HG03280 (cell line): ENCODE measurements at regions not wholly inside any gene's neighbourhood (a gene's known extent, or its start where the extent isn't known, plus 50 kb on each side); places are given as distances from the start of the nearest gene placed in this dataset.
"Not testable (repeated sequence)": the region's sequence is repeated elsewhere in the genome, so short reads cannot be mapped to it uniquely, and the experiment has no call there.

Experiments
- ATAC-seq: cut with Tn5 transposase; IDR thresholded peaks from one replicate; pipeline ENCODE4 v1.9.1; 2021; ENCODE audit warnings: mild to moderate bottlenecking, moderate library complexity; ENCODE audit not compliant: unreplicated experiment

- ATAC-seq: no peak
These were observed 141.6 kb upstream of the RIOK3 start for GRCh38 chr18:23311351-23312121.

DNA sequence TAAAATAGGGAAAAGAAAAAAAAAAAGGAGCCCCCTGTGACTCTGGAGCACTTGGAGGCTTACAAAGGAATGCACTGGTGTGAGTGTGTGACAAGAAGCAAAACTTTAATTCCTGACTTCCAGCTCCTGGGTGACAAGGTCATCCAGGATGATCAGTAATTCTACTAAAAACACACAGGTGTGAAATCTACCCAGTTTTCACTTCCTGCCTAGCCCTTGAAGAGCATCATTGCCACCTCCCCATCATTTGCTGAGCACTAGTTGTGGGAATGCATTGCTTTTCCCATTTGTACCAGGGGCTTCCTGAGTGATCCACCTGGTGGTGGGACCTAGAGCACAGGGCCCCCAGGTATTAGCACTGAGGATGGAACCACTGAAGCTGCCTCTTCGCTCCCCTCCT, 139.7 kb upstream of the RIOK3 start:
- no peak for ATAC-seq

GRCh38 chr18:23314672-23315071, 138.4 kb upstream of the RIOK3 start:
- ATAC-seq: no peak

DNA sequence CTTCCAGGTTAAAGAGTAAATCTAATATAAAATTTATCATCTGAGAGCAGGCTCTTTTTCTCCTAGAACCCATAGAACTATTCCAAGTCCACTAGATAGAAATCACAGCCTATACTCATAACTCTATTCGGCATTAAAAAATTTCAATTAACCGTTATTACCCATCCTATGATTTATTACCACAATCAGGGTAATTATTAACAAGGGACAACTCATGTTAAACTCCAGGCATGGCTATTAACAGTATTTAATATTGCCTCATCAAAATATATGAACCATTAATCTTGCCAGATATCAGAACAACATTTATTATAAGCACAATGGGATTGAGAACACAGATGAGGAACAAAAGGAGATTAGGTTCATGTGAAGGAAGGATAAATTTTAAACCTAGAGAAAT, 136.8 kb upstream of the RIOK3 start:
- no peak for ATAC-seq

DNA sequence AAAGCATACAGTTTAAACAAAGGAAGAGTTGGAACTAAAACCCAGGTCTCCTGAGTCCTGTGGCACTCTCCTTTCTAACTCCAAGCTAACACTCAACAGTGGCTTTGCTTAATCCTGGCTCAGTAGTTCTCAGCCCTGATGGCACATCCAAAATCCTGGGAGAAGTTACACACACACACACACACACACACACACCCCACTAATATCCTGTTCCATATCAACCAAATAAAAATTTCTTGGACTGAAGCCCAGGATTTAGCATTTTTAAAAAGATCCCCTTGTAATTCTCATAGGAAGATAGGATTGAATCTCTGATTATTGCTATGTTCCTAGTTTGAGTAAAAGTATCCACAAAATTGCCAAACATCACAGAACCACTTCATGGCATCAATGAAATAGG, 136.1 kb upstream of the RIOK3 start:
- no peak for ATAC-seq

DNA sequence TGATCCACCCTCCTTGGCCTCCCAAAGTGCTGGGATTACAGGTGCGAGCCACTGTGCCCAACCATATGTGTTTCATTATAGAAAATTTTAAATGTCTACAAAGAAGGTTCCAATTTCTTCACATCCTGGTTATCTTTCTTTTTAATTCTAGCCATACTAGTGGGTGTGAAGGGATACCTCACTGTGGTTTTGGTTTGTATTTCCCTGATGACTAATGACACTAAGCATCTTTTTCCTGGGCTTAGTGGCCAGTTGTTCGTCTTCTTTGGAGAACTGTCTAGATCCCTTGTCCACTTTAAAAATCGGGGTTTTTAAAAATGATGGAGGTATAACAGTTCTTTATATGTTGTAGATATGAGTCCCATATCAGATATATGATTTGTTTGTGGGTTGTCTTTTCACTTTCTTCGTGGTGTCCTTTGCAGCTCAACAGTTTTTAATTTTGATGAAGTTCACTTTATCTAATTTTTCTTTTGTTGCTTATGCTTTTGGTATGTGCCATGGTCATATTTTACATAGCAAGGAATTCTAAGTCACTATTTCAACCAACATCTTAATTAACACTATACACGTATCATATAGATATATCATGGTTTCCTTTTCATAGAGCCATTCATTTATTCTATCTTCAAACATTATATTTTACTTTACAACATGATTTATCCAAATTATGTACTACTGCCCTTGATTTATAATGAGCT, 135.0 kb upstream of the RIOK3 start:
- ATAC-seq: no peak

DNA sequence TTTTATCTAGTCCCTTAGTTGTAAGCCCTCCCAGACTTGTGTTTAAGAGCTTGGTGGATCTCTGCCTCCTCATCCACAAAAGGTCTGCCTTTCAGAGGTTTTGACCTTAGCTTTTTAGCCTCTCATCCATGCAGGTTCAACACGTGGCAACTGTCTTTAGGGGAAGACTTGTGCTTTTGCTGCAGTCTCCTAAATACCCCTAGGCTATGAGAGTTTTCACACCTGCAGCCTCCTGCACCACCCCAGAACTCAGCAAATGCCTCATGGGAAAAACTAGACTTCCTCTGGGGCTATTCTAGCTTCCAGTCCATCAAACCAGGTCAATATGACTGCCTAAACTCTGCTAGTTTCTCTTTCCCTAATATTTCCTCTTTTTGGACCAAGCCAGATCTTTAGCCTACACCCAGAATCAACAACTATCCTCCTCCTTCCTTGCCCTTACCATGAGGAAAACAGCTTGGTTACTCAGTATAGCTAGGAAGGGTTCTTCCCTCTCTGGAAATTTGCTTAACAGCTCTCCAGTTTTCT, 132.3 kb upstream of the RIOK3 start:
- ATAC-seq: no peak

DNA sequence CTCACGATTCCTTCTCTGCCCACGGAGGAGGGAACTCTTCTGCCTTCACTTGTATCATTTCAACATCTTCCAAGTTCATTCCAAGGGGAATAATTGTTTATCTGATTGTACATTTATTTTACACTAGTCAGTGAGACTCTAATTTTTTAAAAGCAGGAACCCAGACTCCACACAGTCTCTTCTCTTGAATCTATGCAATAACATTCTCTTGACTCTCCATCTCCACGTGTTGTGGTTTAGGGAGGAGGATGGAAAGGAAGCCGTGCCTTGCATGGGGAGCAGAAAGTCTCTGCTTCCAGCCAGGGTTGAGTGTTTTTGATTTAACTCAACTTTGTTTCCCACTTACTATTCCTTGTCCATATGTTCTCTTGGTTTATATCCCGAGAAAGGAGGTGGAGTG, 131.1 kb upstream of the RIOK3 start:
- ATAC-seq: no peak

DNA sequence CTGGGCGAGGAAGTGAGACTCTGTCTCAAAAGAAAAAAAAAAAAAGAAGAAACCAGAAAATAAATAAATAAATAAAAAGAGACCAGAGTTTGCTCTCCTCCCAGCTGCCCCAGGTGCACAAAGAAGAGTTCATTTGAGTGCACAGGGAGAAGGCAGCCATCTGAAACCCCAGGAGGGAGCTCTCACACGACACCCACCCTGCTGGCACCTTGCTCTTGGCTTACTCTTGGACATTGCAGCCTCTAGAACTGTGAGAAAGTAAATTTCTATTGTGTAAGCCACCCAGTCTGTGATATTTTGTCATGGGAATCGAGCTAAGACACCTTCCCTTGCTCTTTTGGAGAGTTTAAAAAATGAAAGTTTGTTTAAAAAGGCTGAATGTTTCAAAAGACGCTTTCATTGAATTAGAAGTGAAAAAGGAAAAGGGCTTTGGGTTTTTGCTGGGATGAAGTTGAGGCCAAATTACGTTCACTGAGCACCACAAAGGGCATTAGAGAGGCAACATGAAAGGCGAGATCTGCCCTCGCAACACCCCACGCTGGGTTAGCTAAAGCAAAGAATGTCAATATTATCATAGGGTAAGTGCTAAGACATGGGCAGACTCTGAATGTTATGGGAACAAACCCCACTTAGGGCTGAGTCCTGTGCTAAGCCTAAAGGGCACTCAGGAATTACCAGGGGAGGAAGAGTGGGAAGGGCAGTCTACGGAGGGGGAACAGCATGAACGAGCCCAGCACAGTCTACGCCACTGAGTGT, 128.9 kb upstream of the RIOK3 start:
- no peak for ATAC-seq

GRCh38 chr18:23324861-23325260, 128.2 kb upstream of the RIOK3 start:
- no peak for ATAC-seq

DNA sequence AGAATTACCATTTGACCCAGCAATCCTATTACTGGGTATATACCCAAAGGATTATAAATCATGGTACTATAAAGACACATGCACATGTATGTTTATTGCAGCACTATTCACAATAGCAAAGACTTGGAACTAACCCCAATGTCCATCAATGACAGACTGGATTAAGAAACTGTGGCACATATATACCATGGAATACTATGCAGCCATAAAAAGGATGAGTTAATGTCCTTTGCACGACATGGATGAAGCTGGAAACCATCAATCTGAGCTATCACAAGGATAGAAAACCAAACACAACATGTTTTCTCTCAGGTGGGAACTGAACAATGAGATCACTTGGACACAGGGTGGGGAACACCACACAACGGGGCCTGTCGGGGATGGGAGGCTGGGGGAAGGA, 123.4 kb upstream of the RIOK3 start:
- ATAC-seq: not testable (repeated sequence)

DNA sequence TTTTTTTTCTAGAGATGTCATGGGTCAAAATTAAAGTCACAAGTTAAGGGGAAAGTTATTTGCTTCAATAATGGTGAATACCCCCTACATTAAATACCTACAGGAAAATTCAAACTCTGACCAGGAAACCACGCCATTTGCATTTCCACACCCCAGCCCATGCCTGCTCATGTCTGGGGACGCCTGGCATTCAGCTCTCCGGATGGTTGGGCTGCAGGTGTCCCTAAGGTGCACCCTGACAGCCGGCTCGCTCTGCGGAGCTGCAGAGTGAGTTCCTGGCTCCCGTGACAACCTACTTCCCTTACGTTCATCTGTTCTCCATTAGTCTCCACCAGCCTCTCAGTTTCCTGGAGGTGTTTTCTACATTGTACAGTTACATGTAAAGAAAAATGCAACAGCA, 122.7 kb upstream of the RIOK3 start:
- no peak for ATAC-seq

GRCh38 chr18:23331091-23331920, 121.8 kb upstream of the RIOK3 start:
- no peak for ATAC-seq

DNA sequence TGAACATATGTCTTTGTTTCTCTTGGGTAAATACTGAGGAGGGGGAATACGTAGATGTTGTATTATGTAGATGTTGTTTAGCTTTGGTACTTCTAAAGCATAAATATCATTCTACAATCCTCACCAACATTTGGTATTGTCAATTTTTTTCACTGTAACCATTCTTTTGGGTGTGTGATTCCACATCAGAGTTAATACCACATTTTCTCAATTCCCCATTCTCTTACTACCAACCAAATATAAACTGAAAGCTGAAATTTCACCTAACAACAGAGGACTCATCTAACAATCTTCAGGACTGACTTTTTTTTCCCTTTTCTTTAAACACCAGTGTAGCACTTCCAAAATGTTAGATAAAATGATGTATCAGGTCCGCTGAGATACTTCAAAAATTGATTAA, 120.7 kb upstream of the RIOK3 start:
- ATAC-seq: no peak

GRCh38 chr18:23333827-23334226, 119.3 kb upstream of the RIOK3 start:
- ATAC-seq: no peak

GRCh38 chr18:23334569-23334968, 118.5 kb upstream of the RIOK3 start:
- no peak for ATAC-seq

GRCh38 chr18:23336101-23336500, 117.0 kb upstream of the RIOK3 start:
- no peak for ATAC-seq

GRCh38 chr18:23337599-23338444, 115.3 kb upstream of the RIOK3 start:
- no peak for ATAC-seq

DNA sequence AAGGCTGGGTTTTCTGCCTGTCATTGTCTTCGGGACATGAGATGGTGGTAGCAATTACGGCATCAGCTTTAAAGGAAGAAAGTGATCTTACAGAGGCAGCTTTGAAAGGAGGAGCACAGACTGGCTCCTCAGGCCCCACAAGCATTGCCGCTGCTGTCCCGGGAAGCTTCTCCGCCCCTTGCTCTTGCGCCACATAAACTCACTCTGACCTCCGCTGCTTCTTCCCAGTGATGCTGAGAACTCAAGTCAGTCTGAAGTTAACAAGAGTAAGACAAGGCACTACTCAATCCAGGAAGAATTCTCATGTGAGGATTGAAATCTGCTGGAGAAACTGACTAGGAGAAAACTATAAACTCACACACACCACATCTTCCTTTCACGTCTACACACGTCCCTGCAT, 112.4 kb upstream of the RIOK3 start:
- no peak for ATAC-seq

- no peak for ATAC-seq
These were observed 111.7 kb upstream of the RIOK3 start for GRCh38 chr18:23341383-23341782.
